ENCODE measurements at regions not wholly inside any gene's neighbourhood (a gene's known extent, or its start where the extent isn't known, plus 50 kb on each side); places are given as distances from the start of the nearest gene placed in this dataset.

GRCh38 chr9:119609277-119609971, 240.2 kb upstream of the BRINP1 start:
- TF ChIP-seq CTCF (IDR thresholded peaks at IDR 0.05; ENCODE audit: low read depth, low read length, poor library complexity, severe bottlenecking), result no peak
- H3F3A ChIP-seq (ENCODE audit: control insufficient read depth, insufficient read depth), result no peaks in the 10 kb centered on the region
- no peaks in the 10 kb centered on the region for H3K9me2 ChIP-seq (replicated peaks; ENCODE audit: control insufficient read depth, low read length)
- no peaks in the 10 kb centered on the region for H4K20me1 ChIP-seq (ENCODE audit: control insufficient read depth, insufficient read depth, low read depth, low read length)
- H3K27ac ChIP-seq (ENCODE audit: low read depth, low read length), result no peak overlapping the region
- no peak overlapping the region for H3K4me3 ChIP-seq (ENCODE audit: low read length)
- no peak overlapping the region for H3K4me2 ChIP-seq (ENCODE audit: low read length)
- no peaks in the 10 kb centered on the region for H3K9me3 ChIP-seq (ENCODE audit: control insufficient read depth, insufficient read depth, low read length)
- H3K79me2 ChIP-seq (ENCODE audit: control insufficient read depth, low read length), result no peaks in the 10 kb centered on the region
- H3K27me3 ChIP-seq (ENCODE audit: control insufficient read depth, low read length), result peaks cover 5% of the 10 kb centered on the region; the same call in 1 of the 2 replicates
- no peaks in the 10 kb centered on the region for H3K4me1 ChIP-seq (ENCODE audit: control insufficient read depth, low read length)
- no peaks in the 10 kb centered on the region for H3K36me3 ChIP-seq (ENCODE audit: control insufficient read depth, low read length)

- Histone ChIP-seq H3K4me1 (ENCODE audit: control insufficient read depth, low read length) (no peaks in the 10 kb centered on the region), H3F3A (ENCODE audit: control insufficient read depth, insufficient read depth) (no peaks in the 10 kb centered on the region), H3K9me2 (replicated peaks; ENCODE audit: control insufficient read depth, low read length) (no peaks in the 10 kb centered on the region), H3K79me2 (ENCODE audit: control insufficient read depth, low read length) (no peaks in the 10 kb centered on the region), H3K4me2 (ENCODE audit: low read length) (no peak overlapping the region), H3K4me3 (ENCODE audit: low read length) (no peak overlapping the region), H4K20me1 (ENCODE audit: control insufficient read depth, insufficient read depth, low read depth, low read length) (no peaks in the 10 kb centered on the region), H3K27me3 (ENCODE audit: control insufficient read depth, low read length) (peaks cover 13% of the 10 kb centered on the region), H3K36me3 (ENCODE audit: control insufficient read depth, low read length) (no peaks in the 10 kb centered on the region), H3K9me3 (ENCODE audit: control insufficient read depth, insufficient read depth, low read length) (no peaks in the 10 kb centered on the region), H3K27ac (ENCODE audit: low read depth, low read length) (no peak overlapping the region)
- no peak for TF ChIP-seq EZH2phosphoT487 (IDR thresholded peaks at IDR 0.05; ENCODE audit: borderline replicate concordance, low read length)
These were observed 232.4 kb upstream of the BRINP1 start for GRCh38 chr9:119601632-119602031.

GRCh38 chr9:119597499-119597898, 228.3 kb upstream of the BRINP1 start:
- no peak overlapping the region for H3K4me2 ChIP-seq (ENCODE audit: low read length)
- no peaks in the 10 kb centered on the region for H3K9me2 ChIP-seq (replicated peaks; ENCODE audit: control insufficient read depth, low read length)
- no peaks in the 10 kb centered on the region for H3F3A ChIP-seq (ENCODE audit: control insufficient read depth, insufficient read depth)
- H3K4me1 ChIP-seq (ENCODE audit: control insufficient read depth, low read length), result no peaks in the 10 kb centered on the region
- H3K79me2 ChIP-seq (ENCODE audit: control insufficient read depth, low read length), result no peaks in the 10 kb centered on the region
- TF ChIP-seq CTCF (IDR thresholded peaks at IDR 0.05; ENCODE audit: low read depth, low read length, poor library complexity, severe bottlenecking) (no peak), EZH2phosphoT487 (IDR thresholded peaks at IDR 0.05; ENCODE audit: borderline replicate concordance, low read length) (no peak)
- no peak overlapping the region for H3K27ac ChIP-seq (ENCODE audit: low read depth, low read length)
- H3K9me3 ChIP-seq (ENCODE audit: control insufficient read depth, insufficient read depth, low read length), result no peaks in the 10 kb centered on the region
- peaks cover 13% of the 10 kb centered on the region for H3K27me3 ChIP-seq (ENCODE audit: control insufficient read depth, low read length)
- H3K36me3 ChIP-seq (ENCODE audit: control insufficient read depth, low read length), result no peaks in the 10 kb centered on the region
- no peak overlapping the region for H3K4me3 ChIP-seq (ENCODE audit: low read length)
- no peaks in the 10 kb centered on the region for H4K20me1 ChIP-seq (ENCODE audit: control insufficient read depth, insufficient read depth, low read depth, low read length)

GRCh38 chr9:119596703-119597102, 227.5 kb upstream of the BRINP1 start:
- Histone ChIP-seq H3F3A (ENCODE audit: control insufficient read depth, insufficient read depth) (no peaks in the 10 kb centered on the region), H3K27me3 (ENCODE audit: control insufficient read depth, low read length) (peaks cover 13% of the 10 kb centered on the region), H3K4me1 (ENCODE audit: control insufficient read depth, low read length) (no peaks in the 10 kb centered on the region), H3K79me2 (ENCODE audit: control insufficient read depth, low read length) (no peaks in the 10 kb centered on the region), H3K4me3 (ENCODE audit: low read length) (no peak overlapping the region), H4K20me1 (ENCODE audit: control insufficient read depth, insufficient read depth, low read depth, low read length) (no peaks in the 10 kb centered on the region), H3K4me2 (ENCODE audit: low read length) (no peak overlapping the region), H3K9me3 (ENCODE audit: control insufficient read depth, insufficient read depth, low read length) (no peaks in the 10 kb centered on the region), H3K9me2 (replicated peaks; ENCODE audit: control insufficient read depth, low read length) (no peaks in the 10 kb centered on the region), H3K27ac (ENCODE audit: low read depth, low read length) (no peak overlapping the region), H3K36me3 (ENCODE audit: control insufficient read depth, low read length) (no peaks in the 10 kb centered on the region)
- TF ChIP-seq CTCF (IDR thresholded peaks at IDR 0.05; ENCODE audit: low read depth, low read length, poor library complexity, severe bottlenecking), result no peak
- no peak for TF ChIP-seq EZH2phosphoT487 (IDR thresholded peaks at IDR 0.05; ENCODE audit: borderline replicate concordance, low read length)

All from DOHH2 (cell line).